ENCODE measurements at regions not wholly inside any gene's neighbourhood (a gene's known extent, or its start where the extent isn't known, plus 50 kb on each side); places are given as distances from the start of the nearest gene placed in this dataset.

- Mint-ChIP-seq H3K27ac (no peak overlapping the region), H3K36me3 (no peaks in the 10 kb centered on the region), H3K27me3 (no peaks in the 10 kb centered on the region), H3K4me3 (no peak overlapping the region), H3K4me1 (no peaks in the 10 kb centered on the region), H3K9me3 (peaks cover 0 to 13% (median under 1%) of the 10 kb centered on the region in 11 donors)
- intact Hi-C loops (cut with micrococcal nuclease): no loop called here
- H3K27me3 ChIP-seq (ENCODE audit: control insufficient read depth in 2 of 2, insufficient read depth in 2 of 2, low read length in 2 of 2): no peaks in the 10 kb centered on the region
- ChIA-PET POLR2A (no interaction called here), CTCF (no interaction called here)
- H3K9me3 ChIP-seq (ENCODE audit: control insufficient read depth in 2 of 3, low read length in 3 of 3): no peaks in the 10 kb centered on the region
- DNase-seq (no peak), ATAC-seq (no peak)
- H3K27ac ChIP-seq (ENCODE audit: low read depth, low read length): no peak overlapping the region
- H3K4me3 ChIP-seq (ENCODE audit: low read length): no peak overlapping the region
- no peaks in the 10 kb centered on the region for H3K36me3 ChIP-seq (ENCODE audit: control insufficient read depth in 2 of 3, insufficient read depth in 3 of 3, low read length in 3 of 3)
- H3K4me1 ChIP-seq (ENCODE audit: control insufficient read depth in 2 of 2, insufficient read depth in 2 of 2, low read length in 2 of 2): no peaks in the 10 kb centered on the region
Observed at GRCh38 chr6:123747515-123747914, 56.1 kb upstream of the NKAIN2 start.

GRCh38 chr6:123745895-123746294 lies 57.8 kb upstream of the NKAIN2 start:
- no peak overlapping the region for H3K27ac Mint-ChIP-seq
- Histone ChIP-seq H3K27me3 (ENCODE audit: control insufficient read depth in 2 of 2, insufficient read depth in 2 of 2, low read length in 2 of 2) (no peaks in the 10 kb centered on the region), H3K4me1 (ENCODE audit: control insufficient read depth in 2 of 2, insufficient read depth in 2 of 2, low read length in 2 of 2) (no peaks in the 10 kb centered on the region), H3K27ac (ENCODE audit: low read depth, low read length) (no peak overlapping the region), H3K4me3 (ENCODE audit: low read length) (no peak overlapping the region), H3K9me3 (ENCODE audit: control insufficient read depth in 2 of 3, low read length in 3 of 3) (no peaks in the 10 kb centered on the region), H3K36me3 (ENCODE audit: control insufficient read depth in 2 of 3, insufficient read depth in 3 of 3, low read length in 3 of 3) (no peaks in the 10 kb centered on the region)
- peaks cover 0 to 9% (median 0%) of the 10 kb centered on the region in 11 donors for H3K9me3 Mint-ChIP-seq
- POLR2A ChIA-PET: no interaction called here
- no peak overlapping the region for H3K4me3 Mint-ChIP-seq
- ATAC-seq: no peak
- no peaks in the 10 kb centered on the region for H3K4me1 Mint-ChIP-seq
- intact Hi-C loops (cut with micrococcal nuclease): no loop called here
- CTCF ChIA-PET: no interaction called here
- no peaks in the 10 kb centered on the region for H3K36me3 Mint-ChIP-seq
- DNase-seq: no peak
- no peaks in the 10 kb centered on the region for H3K27me3 Mint-ChIP-seq

GRCh38 chr6:123744840-123745239 lies 58.8 kb upstream of the NKAIN2 start:
- H3K36me3 ChIP-seq (ENCODE audit: control insufficient read depth in 2 of 3, insufficient read depth in 3 of 3, low read length in 3 of 3): no peaks in the 10 kb centered on the region
- Mint-ChIP-seq H3K4me1 (no peaks in the 10 kb centered on the region), H3K36me3 (no peaks in the 10 kb centered on the region), H3K27me3 (no peaks in the 10 kb centered on the region), H3K4me3 (no peak overlapping the region), H3K9me3 (peaks cover 0 to 9% (median 0%) of the 10 kb centered on the region in 11 donors), H3K27ac (no peak overlapping the region)
- intact Hi-C loops (cut with micrococcal nuclease): no loop called here
- H3K27ac ChIP-seq (ENCODE audit: low read depth, low read length): no peak overlapping the region
- DNase-seq (no peak), ATAC-seq (no peak)
- no peak overlapping the region for H3K4me3 ChIP-seq (ENCODE audit: low read length)
- no peaks in the 10 kb centered on the region for H3K4me1 ChIP-seq (ENCODE audit: control insufficient read depth in 2 of 2, insufficient read depth in 2 of 2, low read length in 2 of 2)
- ChIA-PET POLR2A (no interaction called here), CTCF (no interaction called here)
- no peaks in the 10 kb centered on the region for H3K9me3 ChIP-seq (ENCODE audit: control insufficient read depth in 2 of 3, low read length in 3 of 3)
- H3K27me3 ChIP-seq (ENCODE audit: control insufficient read depth in 2 of 2, insufficient read depth in 2 of 2, low read length in 2 of 2): no peaks in the 10 kb centered on the region

GRCh38 chr6:123742626-123743025 lies 61.0 kb upstream of the NKAIN2 start:
- CTCF ChIA-PET: interaction anchor here (0.7 kb wide), 1 partner anchor 322 kb away, joined by 3 read pairs; no protein-coding TSS in a partner anchor
- Mint-ChIP-seq H3K27me3 (no peaks in the 10 kb centered on the region), H3K9me3 (peaks cover 0 to 5% (median 0%) of the 10 kb centered on the region in 11 donors), H3K4me3 (no peak overlapping the region), H3K4me1 (no peaks in the 10 kb centered on the region), H3K27ac (no peak overlapping the region), H3K36me3 (no peaks in the 10 kb centered on the region)
- Histone ChIP-seq H3K9me3 (ENCODE audit: control insufficient read depth in 2 of 3, low read length in 3 of 3) (no peaks in the 10 kb centered on the region), H3K27ac (ENCODE audit: low read depth, low read length) (no peak overlapping the region), H3K4me3 (ENCODE audit: low read length) (no peak overlapping the region), H3K4me1 (ENCODE audit: control insufficient read depth in 2 of 2, insufficient read depth in 2 of 2, low read length in 2 of 2) (no peaks in the 10 kb centered on the region), H3K36me3 (ENCODE audit: control insufficient read depth in 2 of 3, insufficient read depth in 3 of 3, low read length in 3 of 3) (no peaks in the 10 kb centered on the region), H3K27me3 (ENCODE audit: control insufficient read depth in 2 of 2, insufficient read depth in 2 of 2, low read length in 2 of 2) (no peaks in the 10 kb centered on the region)
- intact Hi-C loops (cut with micrococcal nuclease): no loop called here
- no peak for DNase-seq
- POLR2A ChIA-PET: no interaction called here
- no peak for ATAC-seq

GRCh38 chr6:123733180-123733579 lies 70.5 kb upstream of the NKAIN2 start:
- ATAC-seq: no peak
- Histone ChIP-seq H3K27ac (ENCODE audit: low read depth, low read length) (no peak overlapping the region), H3K27me3 (ENCODE audit: control insufficient read depth in 2 of 2, insufficient read depth in 2 of 2, low read length in 2 of 2) (no peaks in the 10 kb centered on the region), H3K9me3 (ENCODE audit: control insufficient read depth in 2 of 3, low read length in 3 of 3) (no peaks in the 10 kb centered on the region), H3K4me1 (ENCODE audit: control insufficient read depth in 2 of 2, insufficient read depth in 2 of 2, low read length in 2 of 2) (no peaks in the 10 kb centered on the region), H3K4me3 (ENCODE audit: low read length) (no peak overlapping the region), H3K36me3 (ENCODE audit: control insufficient read depth in 2 of 3, insufficient read depth in 3 of 3, low read length in 3 of 3) (no peaks in the 10 kb centered on the region)
- Mint-ChIP-seq H3K4me1 (no peaks in the 10 kb centered on the region), H3K9me3 (peaks cover 0 to 3% (median 0%) of the 10 kb centered on the region in 11 donors), H3K27me3 (no peaks in the 10 kb centered on the region), H3K27ac (no peak overlapping the region), H3K36me3 (no peaks in the 10 kb centered on the region), H3K4me3 (no peak overlapping the region)
- POLR2A ChIA-PET: no interaction called here
- no peak for DNase-seq
- intact Hi-C loops (cut with micrococcal nuclease): no loop called here
- CTCF ChIA-PET: no interaction called here

GRCh38 chr6:123716506-123716905 lies 79.8 kb upstream of the TRDN start:
- no peaks in the 10 kb centered on the region for H3K4me1 Mint-ChIP-seq
- H3K27me3 ChIP-seq (ENCODE audit: control insufficient read depth in 2 of 2, insufficient read depth in 2 of 2, low read length in 2 of 2): no peaks in the 10 kb centered on the region
- no peak overlapping the region for H3K27ac Mint-ChIP-seq
- no peak for ATAC-seq
- ChIA-PET POLR2A (no interaction called here), CTCF (no interaction called here)
- DNase-seq: no peak
- no peak overlapping the region for H3K4me3 Mint-ChIP-seq
- no peaks in the 10 kb centered on the region for H3K36me3 Mint-ChIP-seq
- no peaks in the 10 kb centered on the region for H3K4me1 ChIP-seq (ENCODE audit: control insufficient read depth in 2 of 2, insufficient read depth in 2 of 2, low read length in 2 of 2)
- no peak overlapping the region for H3K27ac ChIP-seq (ENCODE audit: low read depth, low read length)
- intact Hi-C loops (cut with micrococcal nuclease): loop anchor here in 1 of 2 donors (10.0 kb wide), 2 partner anchors 852 to 982 kb away; no protein-coding TSS in a partner anchor
- no peak overlapping the region for H3K4me3 ChIP-seq (ENCODE audit: low read length)
- no peaks in the 10 kb centered on the region for H3K27me3 Mint-ChIP-seq
- H3K9me3 ChIP-seq (ENCODE audit: control insufficient read depth in 2 of 3, low read length in 3 of 3): no peaks in the 10 kb centered on the region
- H3K9me3 Mint-ChIP-seq: peaks cover 0 to 6% (median 0%) of the 10 kb centered on the region in 11 donors
- H3K36me3 ChIP-seq (ENCODE audit: control insufficient read depth in 2 of 3, insufficient read depth in 3 of 3, low read length in 3 of 3): no peaks in the 10 kb centered on the region

- no peaks in the 10 kb centered on the region for H3K36me3 Mint-ChIP-seq
- Histone ChIP-seq H3K27ac (ENCODE audit: low read depth, low read length) (no peak overlapping the region), H3K4me3 (ENCODE audit: low read length) (no peak overlapping the region), H3K4me1 (ENCODE audit: control insufficient read depth in 2 of 2, insufficient read depth in 2 of 2, low read length in 2 of 2) (no peaks in the 10 kb centered on the region), H3K36me3 (ENCODE audit: control insufficient read depth in 2 of 3, insufficient read depth in 3 of 3, low read length in 3 of 3) (no peaks in the 10 kb centered on the region), H3K27me3 (ENCODE audit: control insufficient read depth in 2 of 2, insufficient read depth in 2 of 2, low read length in 2 of 2) (no peaks in the 10 kb centered on the region), H3K9me3 (ENCODE audit: control insufficient read depth in 2 of 3, low read length in 3 of 3) (no peaks in the 10 kb centered on the region)
- DNase-seq (no peak), ATAC-seq (no peak)
- ChIA-PET POLR2A (no interaction called here), CTCF (interaction anchor here (0.6 kb wide), 1 partner anchor 25 kb away, joined by 3 read pairs; no protein-coding TSS in a partner anchor)
- H3K4me3 Mint-ChIP-seq: no peak overlapping the region
- peaks cover 0 to 6% (median 0%) of the 10 kb centered on the region in 11 donors for H3K9me3 Mint-ChIP-seq
- no peaks in the 10 kb centered on the region for H3K27me3 Mint-ChIP-seq
- H3K27ac Mint-ChIP-seq: no peak overlapping the region
- intact Hi-C loops (cut with micrococcal nuclease): loop anchor here in 1 of 2 donors (1.0 to 10.0 kb wide), 3 partner anchors 299 to 980 kb away; no protein-coding TSS in a partner anchor
- no peaks in the 10 kb centered on the region for H3K4me1 Mint-ChIP-seq
Observed at GRCh38 chr6:123715006-123715863, 78.5 kb upstream of the TRDN start.
